ENCODE measurements at regions not wholly inside any gene's neighbourhood (a gene's known extent, or its start where the extent isn't known, plus 50 kb on each side); places are given as distances from the start of the nearest gene placed in this dataset.
"Not testable (repeated sequence)": the region's sequence is repeated elsewhere in the genome, so short reads cannot be mapped to it uniquely, and the experiment has no call there.

- TF ChIP-seq CTCF (IDR thresholded peaks at IDR 0.05); EZH2 (IDR thresholded peaks at IDR 0.05; ENCODE audit: borderline replicate concordance, insufficient read depth, low read depth, low read length, poor library complexity, severe bottlenecking): not testable (repeated sequence)
Measured at GRCh38 chr4:9690636-9691237, 90.7 kb upstream of the DRD5 start.
